Kidney (tissue), 13 donors: ENCODE measurements at regions not wholly inside any gene's neighbourhood (a gene's known extent, or its start where the extent isn't known, plus 50 kb on each side); places are given as distances from the start of the nearest gene placed in this dataset.

ENCODE experiments used
- DNase-seq, 5 donors: peaks; one replicate each; pipeline ENCODE4 v3.0.0-alpha.2; 2013 to 2020
- FAIRE-seq: peaks from 2 replicates; lab custom pipeline; 2012; peaks lifted over from hg19 to GRCh38; lab: Jason Lieb, UNC
- H3K27ac ChIP-seq, 2 donors: one replicate each; pipeline ENCODE4 v1.7.0; 2013; ENCODE audit warnings: low read depth in 2 of 2, low read length in 2 of 2, inconsistent platforms in 1 of 2
- H3K27me3 ChIP-seq: one replicate; pipeline ENCODE4 v1.7.1; 2013; ENCODE audit warnings: low read length, inconsistent platforms; ENCODE audit not compliant: control insufficient read depth, insufficient read depth
- H3K36me3 ChIP-seq, 3 donors: one replicate each; pipeline versions ENCODE4 v1.7.0 to v1.7.1; 2013; ENCODE audit warnings: low read length in 3 of 3, control low read depth in 1 of 3, inconsistent platforms in 1 of 3; ENCODE audit not compliant: insufficient read depth in 3 of 3, control insufficient read depth in 2 of 3
- H3K4me1 ChIP-seq, 3 donors: one replicate each; pipeline versions ENCODE4 v1.7.0 to v1.7.1; 2013; ENCODE audit warnings: low read length in 3 of 3, inconsistent platforms in 1 of 3, low read depth in 1 of 3; ENCODE audit not compliant: control insufficient read depth in 2 of 3, insufficient read depth in 2 of 3
- H3K4me3 ChIP-seq, 3 donors: one replicate each; pipeline versions ENCODE4 v1.7.0 to v1.8.1; 2013; ENCODE audit warnings: low read length in 3 of 3, control low read depth in 1 of 3, inconsistent platforms in 1 of 3
- H3K9ac ChIP-seq, 3 donors: one replicate each; pipeline versions ENCODE4 v1.7.0 to v1.7.1; 2013; ENCODE audit warnings: low read length in 3 of 3, control low read depth in 1 of 3, inconsistent platforms in 1 of 3
- H3K9me3 ChIP-seq, 3 donors: one replicate each; pipeline versions ENCODE4 v1.7.0 to v1.7.1; 2013; ENCODE audit warnings: low read length in 3 of 3, control low read depth in 1 of 3, inconsistent platforms in 1 of 3; ENCODE audit not compliant: control insufficient read depth in 2 of 3, insufficient read depth in 1 of 3
- intact Hi-C: fragments of 100-400 bp; cut with DNase I; formaldehyde crosslinking; loops from one replicate; pipeline ENCODE4 v1.11.1; 2022
- TF ChIP-seq, protein P1 (sequence below): IDR thresholded peaks from 3 replicates; pipeline ENCODE4 v1.5.1; 2012; ENCODE audit warnings: mild to moderate bottlenecking, moderate library complexity, borderline replicate concordance; ENCODE audit not compliant: insufficient read depth; ENCODE audit errors: extremely low read depth
- donor health status: control.
- donor health status: control.
- donor health status: control.
- donor health status: control.
- donor health status: control.
- donor health status: DM: yes; HTN: yes; CAD: no.
- donor health status: Normal renal cell carcinoma (clear cell type).

DNA sequence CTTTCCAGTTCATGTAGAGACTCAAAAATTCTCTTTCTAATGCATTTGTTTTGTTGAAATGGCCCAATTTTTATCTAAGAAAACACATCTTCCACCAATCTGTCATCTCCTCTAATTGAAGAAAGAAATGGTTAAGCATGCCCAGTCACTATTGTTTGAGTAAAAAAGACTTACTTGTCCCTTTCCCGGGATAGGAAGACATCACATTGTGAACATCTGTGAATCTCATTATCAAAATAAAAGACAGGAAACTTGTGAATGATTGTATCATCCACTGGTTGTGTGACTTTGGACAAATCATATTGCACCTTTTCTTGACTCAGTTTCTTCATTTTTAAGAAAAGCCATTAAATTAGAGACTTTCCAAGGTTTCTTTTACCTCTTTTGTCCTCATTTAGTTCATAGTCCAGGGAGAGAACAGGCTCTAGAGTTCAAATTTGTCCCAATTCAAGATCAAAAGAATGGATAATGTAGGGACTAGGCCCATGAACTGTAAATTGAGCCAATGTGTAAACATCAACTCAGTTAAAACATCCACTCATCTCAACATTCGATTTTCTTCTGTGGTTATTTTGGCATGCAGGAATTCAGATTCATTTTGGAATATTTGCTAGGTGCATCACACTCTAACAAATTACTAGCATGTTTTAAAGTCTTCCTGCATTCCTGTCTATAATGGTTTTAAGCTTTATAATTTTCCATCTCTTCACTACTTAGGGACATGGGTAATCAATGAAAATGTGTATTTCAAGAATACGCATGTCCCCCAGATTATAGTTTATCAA, 838.0 kb upstream of the WWC1 start:
- DNase-seq = no peak
- TF ChIP-seq, protein P1, sequence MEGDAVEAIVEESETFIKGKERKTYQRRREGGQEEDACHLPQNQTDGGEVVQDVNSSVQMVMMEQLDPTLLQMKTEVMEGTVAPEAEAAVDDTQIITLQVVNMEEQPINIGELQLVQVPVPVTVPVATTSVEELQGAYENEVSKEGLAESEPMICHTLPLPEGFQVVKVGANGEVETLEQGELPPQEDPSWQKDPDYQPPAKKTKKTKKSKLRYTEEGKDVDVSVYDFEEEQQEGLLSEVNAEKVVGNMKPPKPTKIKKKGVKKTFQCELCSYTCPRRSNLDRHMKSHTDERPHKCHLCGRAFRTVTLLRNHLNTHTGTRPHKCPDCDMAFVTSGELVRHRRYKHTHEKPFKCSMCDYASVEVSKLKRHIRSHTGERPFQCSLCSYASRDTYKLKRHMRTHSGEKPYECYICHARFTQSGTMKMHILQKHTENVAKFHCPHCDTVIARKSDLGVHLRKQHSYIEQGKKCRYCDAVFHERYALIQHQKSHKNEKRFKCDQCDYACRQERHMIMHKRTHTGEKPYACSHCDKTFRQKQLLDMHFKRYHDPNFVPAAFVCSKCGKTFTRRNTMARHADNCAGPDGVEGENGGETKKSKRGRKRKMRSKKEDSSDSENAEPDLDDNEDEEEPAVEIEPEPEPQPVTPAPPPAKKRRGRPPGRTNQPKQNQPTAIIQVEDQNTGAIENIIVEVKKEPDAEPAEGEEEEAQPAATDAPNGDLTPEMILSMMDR = no peak
- Histone ChIP-seq H3K9me3 (no peaks in the 10 kb centered on the region), H3K27me3 (no peaks in the 10 kb centered on the region), H3K4me3 (no peak overlapping the region), H3K36me3 (no peaks in the 10 kb centered on the region), H3K27ac (no peak overlapping the region), H3K9ac (no peak overlapping the region), H3K4me1 (no peaks in the 10 kb centered on the region)
- no peak for FAIRE-seq
- intact Hi-C loops = no loop called here

DNA sequence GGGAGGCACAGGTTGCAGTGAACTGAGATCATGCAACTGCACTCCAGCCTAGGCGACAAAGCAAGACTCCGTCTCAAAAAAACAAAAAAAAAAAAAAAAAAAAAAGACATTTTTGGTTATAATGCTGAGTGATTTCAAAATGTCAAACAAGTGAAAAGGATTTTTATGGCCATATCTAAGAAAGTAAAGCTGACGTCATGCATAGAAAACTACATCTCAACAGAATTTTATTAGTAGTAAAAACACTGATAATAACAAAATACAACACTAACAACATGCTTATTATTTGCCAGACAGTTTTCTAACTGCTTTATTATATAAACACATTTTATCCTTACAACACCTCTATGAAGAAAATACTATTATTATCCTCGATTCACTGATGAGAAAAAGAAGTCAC, 833.0 kb upstream of the WWC1 start:
- no peaks in the 10 kb centered on the region for H3K36me3 ChIP-seq
- TF ChIP-seq, protein P1 = no peak
- H3K27me3 ChIP-seq = no peaks in the 10 kb centered on the region
- H3K4me3 ChIP-seq = no peak overlapping the region
- intact Hi-C loops = no loop called here
- H3K9me3 ChIP-seq = no peaks in the 10 kb centered on the region
- FAIRE-seq = no peak
- no peak overlapping the region for H3K27ac ChIP-seq
- no peaks in the 10 kb centered on the region for H3K4me1 ChIP-seq
- DNase-seq = no peak
- H3K9ac ChIP-seq = no peak overlapping the region

DNA sequence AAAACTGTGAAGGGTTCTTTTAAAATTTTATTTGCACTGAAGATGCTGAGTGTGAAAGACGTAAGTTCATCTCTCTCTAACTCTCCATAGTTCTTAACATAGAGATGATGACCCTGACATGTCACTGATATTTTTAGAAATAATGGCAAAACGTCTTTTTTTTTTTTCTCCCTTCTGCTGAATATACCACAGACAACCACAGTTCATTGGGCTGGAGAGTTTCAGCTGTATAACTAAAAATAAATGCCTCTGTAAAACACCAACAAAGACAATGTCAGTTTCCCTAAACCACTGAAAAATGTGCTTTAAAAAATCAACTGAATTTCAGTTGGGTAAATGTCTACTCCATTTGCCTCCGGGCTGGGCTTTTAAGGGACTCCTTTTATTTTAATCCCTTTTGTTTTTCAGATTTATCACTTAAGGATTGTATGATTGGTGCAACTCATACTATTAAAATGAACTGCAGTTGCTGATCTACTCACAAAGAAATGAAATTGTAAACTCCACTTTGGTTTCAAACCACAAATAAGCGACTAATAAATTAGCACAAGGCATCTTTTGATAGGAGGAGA, 830.9 kb upstream of the WWC1 start:
- no peak overlapping the region for H3K9ac ChIP-seq
- TF ChIP-seq, protein P1 = no peak
- FAIRE-seq = no peak

More for the DNA sequence above, 830.9 kb upstream of the WWC1 start:
- no peaks in the 10 kb centered on the region for H3K27me3 ChIP-seq
- H3K36me3 ChIP-seq = no peaks in the 10 kb centered on the region
- H3K4me3 ChIP-seq = no peak overlapping the region
- intact Hi-C loops = no loop called here
- no peaks in the 10 kb centered on the region for H3K9me3 ChIP-seq
- no peak overlapping the region for H3K27ac ChIP-seq
- no peak for DNase-seq
- H3K4me1 ChIP-seq = no peaks in the 10 kb centered on the region
